ENCODE measurements at regions not wholly inside any gene's neighbourhood (a gene's known extent, or its start where the extent isn't known, plus 50 kb on each side); places are given as distances from the start of the nearest gene placed in this dataset.
"Not testable (repeated sequence)": the region's sequence is repeated elsewhere in the genome, so short reads cannot be mapped to it uniquely, and the experiment has no call there.

GRCh38 chr9:113738893-113739604 lies 137.1 kb upstream of the ZNF618 start:
- intact Hi-C loops (cut with DNase I; ENCODE audit: low total_unique reads) = no loop called here
- peaks cover 0 to 24% (median 0%) of the 10 kb centered on the region in 3 donors for H3K27me3 ChIP-seq
- H3K4me3 ChIP-seq = no peak overlapping the region
- H3K4me1 ChIP-seq = no peaks in the 10 kb centered on the region
- no peak overlapping the region for H3K27ac ChIP-seq
- TF ChIP-seq CTCF (IDR thresholded peaks at IDR 0.05) (no peak), POLR2AphosphoS5 (IDR thresholded peaks at IDR 0.05) (no peak), EP300 (IDR thresholded peaks at IDR 0.05) (no peak)
- no peaks in the 10 kb centered on the region for H3K36me3 ChIP-seq
- peak in 1 of 2 donors; percentile 29 for DNase-seq
- no peaks in the 10 kb centered on the region for H3K9me3 ChIP-seq
- WGBS, 5 donors = 77 to 87% (median 83%) methylated on average over 6 of the region's 6 CpGs

- H3K36me3 ChIP-seq; H3K9me3 ChIP-seq; H3K4me3 ChIP-seq; intact Hi-C loops (cut with DNase I; ENCODE audit: low total_unique reads); H3K4me1 ChIP-seq; H3K27ac ChIP-seq; DNase-seq: not testable (repeated sequence)
- 93 to 97% (median 95%) methylated on average over 2 of the region's 2 CpGs for WGBS, 5 donors
- peaks cover 0 to 28% (median 0%) of the 10 kb centered on the region in 3 donors for H3K27me3 ChIP-seq
Measured at GRCh38 chr9:113739605-113740507, 136.3 kb upstream of the ZNF618 start.

- H3K36me3 ChIP-seq; H3K4me3 ChIP-seq; H3K27ac ChIP-seq; H3K4me1 ChIP-seq; intact Hi-C loops (cut with DNase I; ENCODE audit: low total_unique reads); H3K9me3 ChIP-seq: not testable (repeated sequence)
- peak in 1 of 2 donors; percentile 48 for DNase-seq
- 38 to 55% (median 54%) methylated on average over 8 of the region's 8 CpGs for WGBS, 5 donors
- H3K27me3 ChIP-seq = peaks cover 0 to 29% (median 0%) of the 10 kb centered on the region in 3 donors
Measured at GRCh38 chr9:113740508-113741500, 135.3 kb upstream of the ZNF618 start.

- H3K27me3 ChIP-seq = peaks cover 0 to 29% (median 0%) of the 10 kb centered on the region in 3 donors
- H3K36me3 ChIP-seq = no peaks in the 10 kb centered on the region
- H3K9me3 ChIP-seq = no peaks in the 10 kb centered on the region
- intact Hi-C loops (cut with DNase I; ENCODE audit: low total_unique reads) = no loop called here
- 76 to 83% (median 78%) methylated on average over 12 of the region's 12 CpGs for WGBS, 5 donors
- H3K4me1 ChIP-seq = no peaks in the 10 kb centered on the region
- no peak overlapping the region for H3K4me3 ChIP-seq
- no peak for DNase-seq
- TF ChIP-seq CTCF (IDR thresholded peaks at IDR 0.05) (no peak), EP300 (IDR thresholded peaks at IDR 0.05) (no peak), POLR2A (IDR thresholded peaks at IDR 0.05) (no peak), POLR2AphosphoS5 (IDR thresholded peaks at IDR 0.05) (no peak)
- H3K27ac ChIP-seq = no peak overlapping the region
Measured at GRCh38 chr9:113741886-113742854, 133.9 kb upstream of the ZNF618 start.
